DND-41 (cell line): ENCODE measurements at regions not wholly inside any gene's neighbourhood (a gene's known extent, or its start where the extent isn't known, plus 50 kb on each side); places are given as distances from the start of the nearest gene placed in this dataset.
A peak's percentile ranks its signal among the peaks of the same experiment; 100 is the strongest.

Experiments
- ATAC-seq: fragments of 200-7000 bp; cut with Tn5 transposase; 3 replicates; pipeline ENCODE4 v1.9.1; 2021; ENCODE audit warnings: low read depth; ENCODE audit not compliant: insufficient read depth
- DNase-seq: peaks from one replicate; pipeline ENCODE4 v3.0.0-alpha.2; 2020
- H2AFZ ChIP-seq: 2 replicates; pipeline ENCODE4 v1.6.0; 2012; ENCODE audit warnings: low read depth, low read length
- H3K27ac ChIP-seq: 2 replicates; pipeline ENCODE4 v1.5.1; 2012; ENCODE audit warnings: low read length, inconsistent platforms
- H3K27me3 ChIP-seq: fragments of 200-600 bp; sonication (generic); 2 replicates; pipeline ENCODE4 v1.6.0; 2012; ENCODE audit warnings: low read length, mild to moderate bottlenecking, inconsistent platforms; ENCODE audit not compliant: insufficient read depth, poor library complexity
- H3K36me3 ChIP-seq: 2 replicates; pipeline ENCODE4 v1.5.1; 2012; ENCODE audit warnings: low read length, inconsistent platforms; ENCODE audit not compliant: insufficient read depth
- H3K4me1 ChIP-seq: 2 replicates; pipeline ENCODE4 v1.5.1; 2012; ENCODE audit warnings: mild to moderate bottlenecking, low read length; ENCODE audit not compliant: insufficient read depth
- H3K4me2 ChIP-seq: 2 replicates; pipeline ENCODE4 v1.6.0; 2012; ENCODE audit warnings: mild to moderate bottlenecking, moderate library complexity, low read length, inconsistent platforms; ENCODE audit not compliant: insufficient read depth
- H3K4me3 ChIP-seq, 2 experiments: fragments of 200-600 bp in 1 of 2; shearing (Covaris generic) in 1 of 2; 2 replicates each; pipeline ENCODE4 v1.5.1; 2012 to 2016; ENCODE audit warnings: inconsistent platforms in 2 of 2, low read length in 2 of 2, mild to moderate bottlenecking in 2 of 2, low read depth in 1 of 2, moderate library complexity in 1 of 2
- H3K79me2 ChIP-seq: 2 replicates; pipeline ENCODE4 v1.6.0; 2012; ENCODE audit warnings: low read length, inconsistent platforms; ENCODE audit not compliant: insufficient read depth
- H3K9ac ChIP-seq: 2 replicates; pipeline ENCODE4 v1.6.0; 2012; ENCODE audit warnings: low read depth, mild to moderate bottlenecking, inconsistent platforms, low read length, moderate library complexity
- H3K9me3 ChIP-seq: 2 replicates; pipeline ENCODE4 v1.5.1; 2012; ENCODE audit warnings: low read length, moderate library complexity, mild to moderate bottlenecking, inconsistent platforms; ENCODE audit not compliant: insufficient read depth, severe bottlenecking
- H4K20me1 ChIP-seq: 2 replicates; pipeline ENCODE4 v1.6.0; 2012; ENCODE audit warnings: low read length; ENCODE audit not compliant: insufficient read depth
- EZH2 ChIP-seq: IDR thresholded peaks from 3 replicates; pipeline ENCODE4 v1.6.1; 2012; ENCODE audit warnings: borderline replicate concordance, low read depth, mild to moderate bottlenecking, moderate library complexity, low read length, inconsistent platforms; ENCODE audit not compliant: severe bottlenecking
- TF ChIP-seq, protein P1 (sequence below): IDR thresholded peaks from 2 replicates; pipeline ENCODE4 v1.5.1; 2012; ENCODE audit warnings: borderline replicate concordance, low read length, moderate library complexity, mild to moderate bottlenecking; ENCODE audit not compliant: poor library complexity, severe bottlenecking; ENCODE audit errors: extremely low read depth

DNA sequence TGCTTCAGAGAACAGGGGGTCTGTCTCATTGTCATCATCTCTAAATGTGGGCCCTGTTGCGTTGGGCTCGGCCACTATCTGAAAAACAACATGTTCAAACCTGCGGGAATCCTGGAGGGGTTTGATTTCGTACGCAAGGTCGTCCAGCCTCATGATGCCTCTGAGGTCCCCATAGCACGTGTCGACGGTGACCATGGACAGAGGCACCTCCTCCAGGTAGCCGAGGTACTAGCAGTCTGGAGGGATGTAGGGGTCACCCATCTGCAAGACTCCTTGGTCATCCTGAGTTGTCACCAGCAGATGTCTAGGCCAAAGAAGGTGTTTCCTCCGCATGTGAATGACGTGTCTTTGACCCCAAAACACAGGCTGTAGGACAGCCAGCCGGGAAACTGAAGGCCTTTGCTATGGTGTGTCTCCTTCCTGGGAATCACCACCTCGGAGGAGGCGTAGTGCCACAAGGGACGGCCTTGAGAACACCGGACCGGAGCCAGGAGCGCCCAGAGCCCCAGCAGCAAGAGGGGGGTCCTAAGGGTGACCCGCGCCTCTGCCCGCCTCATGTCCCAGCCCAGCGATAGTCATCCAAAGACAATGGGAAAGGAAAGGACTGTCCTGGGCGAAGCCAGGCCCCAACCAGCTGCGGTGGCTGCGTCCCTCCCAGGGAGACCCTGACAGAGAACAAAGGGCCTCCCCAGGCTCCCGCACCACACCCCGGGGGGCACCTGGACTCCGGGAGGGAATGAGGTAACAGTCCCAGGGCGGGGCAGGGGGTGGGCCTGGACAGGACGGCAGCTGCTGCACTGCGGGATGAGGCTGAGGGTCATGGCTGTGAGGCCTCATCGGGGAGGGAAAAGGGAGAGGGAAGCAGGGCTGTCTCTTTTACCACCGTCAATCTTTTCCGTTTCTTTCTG, 445.5 kb downstream of the TMEM121 start:
- H3K9ac ChIP-seq: no peak overlapping the region
- no peaks in the 10 kb centered on the region for H4K20me1 ChIP-seq
- H2AFZ ChIP-seq: no peak overlapping the region
- ATAC-seq: no peak
- DNase-seq: no peak
- no peaks in the 10 kb centered on the region for H3K9me3 ChIP-seq
- no peak overlapping the region for H3K4me2 ChIP-seq
- H3K4me1 ChIP-seq: peaks cover 14% of the 10 kb centered on the region
- H3K4me3 ChIP-seq: no peak overlapping the region
- H3K36me3 ChIP-seq: no peaks in the 10 kb centered on the region
- H3K27me3 ChIP-seq: no peaks in the 10 kb centered on the region
- TF ChIP-seq, protein P1, sequence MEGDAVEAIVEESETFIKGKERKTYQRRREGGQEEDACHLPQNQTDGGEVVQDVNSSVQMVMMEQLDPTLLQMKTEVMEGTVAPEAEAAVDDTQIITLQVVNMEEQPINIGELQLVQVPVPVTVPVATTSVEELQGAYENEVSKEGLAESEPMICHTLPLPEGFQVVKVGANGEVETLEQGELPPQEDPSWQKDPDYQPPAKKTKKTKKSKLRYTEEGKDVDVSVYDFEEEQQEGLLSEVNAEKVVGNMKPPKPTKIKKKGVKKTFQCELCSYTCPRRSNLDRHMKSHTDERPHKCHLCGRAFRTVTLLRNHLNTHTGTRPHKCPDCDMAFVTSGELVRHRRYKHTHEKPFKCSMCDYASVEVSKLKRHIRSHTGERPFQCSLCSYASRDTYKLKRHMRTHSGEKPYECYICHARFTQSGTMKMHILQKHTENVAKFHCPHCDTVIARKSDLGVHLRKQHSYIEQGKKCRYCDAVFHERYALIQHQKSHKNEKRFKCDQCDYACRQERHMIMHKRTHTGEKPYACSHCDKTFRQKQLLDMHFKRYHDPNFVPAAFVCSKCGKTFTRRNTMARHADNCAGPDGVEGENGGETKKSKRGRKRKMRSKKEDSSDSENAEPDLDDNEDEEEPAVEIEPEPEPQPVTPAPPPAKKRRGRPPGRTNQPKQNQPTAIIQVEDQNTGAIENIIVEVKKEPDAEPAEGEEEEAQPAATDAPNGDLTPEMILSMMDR: no peak
- TF ChIP-seq EZH2: no peak
- H3K27ac ChIP-seq: no peak overlapping the region
- no peaks in the 10 kb centered on the region for H3K79me2 ChIP-seq

DNA sequence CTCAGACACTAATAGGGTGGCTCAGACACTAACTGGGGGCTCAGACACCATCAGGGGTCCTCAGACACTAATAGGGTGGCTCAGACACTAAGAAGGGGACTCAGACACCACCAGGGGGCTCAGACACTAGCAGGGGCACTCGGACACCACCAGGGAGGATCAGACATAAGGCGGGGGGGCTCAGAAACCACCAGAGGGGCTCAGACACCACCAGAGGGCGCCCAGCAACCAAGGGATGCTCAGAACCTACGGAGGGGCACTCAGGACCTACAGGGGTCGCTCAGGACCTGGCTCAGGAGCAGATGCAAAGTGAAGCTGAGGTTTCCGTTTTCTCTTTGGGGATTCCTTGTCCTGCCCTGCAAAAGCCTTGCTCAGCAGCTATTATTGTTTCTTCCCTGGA, 448.5 kb downstream of the TMEM121 start:
- Histone ChIP-seq H3K4me2 (peak overlapping the region; percentile 45; the same call in 1 of the 2 replicates), H3K36me3 (no peaks in the 10 kb centered on the region), H3K79me2 (no peaks in the 10 kb centered on the region), H3K27ac (peak overlapping the region; percentile 68), H3K27me3 (no peaks in the 10 kb centered on the region), H2AFZ (no peak overlapping the region; the same call in 1 of the 2 replicates), H3K9ac (no peak overlapping the region), H3K4me1 (peaks cover 20% of the 10 kb centered on the region), H4K20me1 (no peaks in the 10 kb centered on the region), H3K4me3 (no peak overlapping the region), H3K9me3 (no peaks in the 10 kb centered on the region)
- DNase-seq (peak; percentile 93), ATAC-seq (peak; percentile 99)
- TF ChIP-seq EZH2: no peak
- TF ChIP-seq, protein P1: peak; percentile 86

DNA sequence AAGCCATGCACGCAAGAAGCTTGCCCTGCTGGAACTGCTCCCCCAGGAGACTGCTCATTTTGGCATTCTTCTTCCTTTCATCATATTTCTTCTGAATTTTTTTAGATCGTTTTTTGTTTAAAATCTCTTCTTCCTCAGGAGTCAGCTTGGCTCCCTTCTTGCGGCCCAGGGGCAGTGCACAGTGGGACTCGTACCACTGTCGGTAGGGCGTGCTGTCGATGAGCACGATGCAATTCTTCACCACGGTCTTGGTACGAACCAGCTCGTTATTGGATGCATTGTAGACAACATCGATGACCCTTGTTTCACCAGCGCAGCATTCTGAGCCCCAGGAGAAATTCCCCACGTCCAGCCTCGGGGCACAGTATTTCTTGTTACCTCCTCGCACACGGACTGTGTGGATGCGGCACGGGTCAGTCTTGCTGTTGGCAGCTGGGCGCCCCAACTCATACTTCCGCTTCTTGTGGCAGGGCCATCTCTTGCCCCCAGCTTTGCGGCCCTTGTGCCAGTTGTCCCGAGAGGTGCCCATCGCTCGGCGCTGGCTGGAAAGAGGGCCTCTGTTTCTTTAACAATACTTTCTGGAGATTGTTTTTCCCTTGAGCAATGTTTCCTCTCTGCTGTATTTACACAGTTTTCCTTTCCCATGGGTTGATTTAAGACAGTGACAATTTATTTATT, 452.4 kb downstream of the TMEM121 start:
- Histone ChIP-seq H3K4me3 (no peak overlapping the region), H3K79me2 (no peaks in the 10 kb centered on the region), H3K9me3 (no peaks in the 10 kb centered on the region), H4K20me1 (no peaks in the 10 kb centered on the region), H3K9ac (no peak overlapping the region), H2AFZ (no peak overlapping the region), H3K27me3 (no peaks in the 10 kb centered on the region), H3K27ac (no peak overlapping the region), H3K4me1 (peaks cover 59% of the 10 kb centered on the region), H3K4me2 (no peak overlapping the region), H3K36me3 (no peaks in the 10 kb centered on the region)
- TF ChIP-seq EZH2: no peak
- TF ChIP-seq, protein P1: no peak
- DNase-seq (no peak), ATAC-seq (no peak)
